A549 (cell line): ENCODE measurements at regions not wholly inside any gene's neighbourhood (a gene's known extent, or its start where the extent isn't known, plus 50 kb on each side); places are given as distances from the start of the nearest gene placed in this dataset.

Source experiments
- CBX2 ChIP-seq: fragments of 200-600 bp; sonication (generic); IDR thresholded peaks from 2 replicates; pipeline ENCODE4 v1.6.1; 2016; ENCODE audit warnings: low read depth, mild to moderate bottlenecking, borderline replicate concordance
- CBX8 ChIP-seq: fragments of 200-600 bp; sonication (generic); IDR thresholded peaks from 2 replicates; pipeline ENCODE4 v1.6.1; 2016
- EP300 ChIP-seq, 2 experiments: fragments of >200 bp; sonication (Bioruptor Twin); formaldehyde crosslinking; IDR thresholded peaks; 2 replicates in 1 of 2; 3 replicates in 1 of 2; pipeline ENCODE4 v1.6.1; 2016 to 2017
- JUN ChIP-seq, 2 experiments: fragments of >200 bp; sonication (Bioruptor Twin); formaldehyde crosslinking; IDR thresholded peaks; 2 replicates in 1 of 2; 3 replicates in 1 of 2; pipeline ENCODE4 v1.6.1; 2016 to 2017
- POLR2A ChIP-seq: IDR thresholded peaks from 2 replicates; pipeline ENCODE4 v1.6.1; 2012; ENCODE audit warnings: mild to moderate bottlenecking, low read length
- POLR2AphosphoS2 ChIP-seq: conservative IDR thresholded peaks from 2 replicates; pipeline ENCODE4 v1.6.1; 2012; ENCODE audit warnings: low read length, improper control_type of control experiment, inconsistent platforms
- RAD21 ChIP-seq, 2 experiments: fragments of >200 bp in 1 of 2; sonication (Bioruptor Twin) in 1 of 2; formaldehyde crosslinking in 1 of 2; IDR thresholded peaks in 1 of 2; conservative IDR thresholded peaks in 1 of 2; 2 replicates in 1 of 2; 3 replicates in 1 of 2; pipeline ENCODE4 v1.6.1; 2012 to 2018; ENCODE audit warnings: inconsistent platforms in 1 of 2
- TF ChIP-seq, protein P1 (sequence below): fragments of 450-650 bp; IDR thresholded peaks from 2 replicates; pipeline ENCODE4 v1.6.1; 2014; ENCODE audit warnings: antibody characterized with exemption
- TF ChIP-seq, protein P2 (sequence below): fragments of >200 bp; sonication (Bioruptor Twin); formaldehyde crosslinking; IDR thresholded peaks from 3 replicates; pipeline ENCODE4 v1.5.1; 2016

DNA sequence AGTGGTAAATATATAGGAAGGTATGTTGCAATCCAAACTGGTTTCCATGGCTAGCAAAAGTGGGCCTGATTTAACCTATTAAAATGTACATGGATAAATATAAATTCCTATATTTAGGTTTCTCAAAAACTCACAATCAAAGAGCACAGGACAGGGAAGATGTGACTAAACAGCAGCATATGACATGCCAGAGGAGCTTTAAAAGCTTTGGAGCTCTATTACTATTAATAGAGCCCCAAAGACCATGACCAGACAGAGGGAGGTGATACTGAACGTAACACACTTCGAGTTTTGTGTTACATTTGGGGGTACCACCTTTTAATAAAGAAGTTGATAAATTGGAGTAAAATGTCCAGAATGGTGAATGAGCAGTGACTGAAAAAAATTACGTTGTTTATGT lies 179.5 kb upstream of the SLC14A2 start:
- no peak for TF ChIP-seq POLR2A
- no peak for TF ChIP-seq POLR2AphosphoS2
- TF ChIP-seq EP300 (IDR thresholded peaks at IDR 0.05) = no peak
- TF ChIP-seq RAD21 (conservative IDR thresholded peaks at IDR 0.05 in 1 of 2, IDR thresholded peaks at IDR 0.05 in 1 of 2) = no peak
- TF ChIP-seq CBX2 = no peak
- TF ChIP-seq, protein P1, sequence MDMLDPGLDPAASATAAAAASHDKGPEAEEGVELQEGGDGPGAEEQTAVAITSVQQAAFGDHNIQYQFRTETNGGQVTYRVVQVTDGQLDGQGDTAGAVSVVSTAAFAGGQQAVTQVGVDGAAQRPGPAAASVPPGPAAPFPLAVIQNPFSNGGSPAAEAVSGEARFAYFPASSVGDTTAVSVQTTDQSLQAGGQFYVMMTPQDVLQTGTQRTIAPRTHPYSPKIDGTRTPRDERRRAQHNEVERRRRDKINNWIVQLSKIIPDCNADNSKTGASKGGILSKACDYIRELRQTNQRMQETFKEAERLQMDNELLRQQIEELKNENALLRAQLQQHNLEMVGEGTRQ = no peak
- TF ChIP-seq, protein P2, sequence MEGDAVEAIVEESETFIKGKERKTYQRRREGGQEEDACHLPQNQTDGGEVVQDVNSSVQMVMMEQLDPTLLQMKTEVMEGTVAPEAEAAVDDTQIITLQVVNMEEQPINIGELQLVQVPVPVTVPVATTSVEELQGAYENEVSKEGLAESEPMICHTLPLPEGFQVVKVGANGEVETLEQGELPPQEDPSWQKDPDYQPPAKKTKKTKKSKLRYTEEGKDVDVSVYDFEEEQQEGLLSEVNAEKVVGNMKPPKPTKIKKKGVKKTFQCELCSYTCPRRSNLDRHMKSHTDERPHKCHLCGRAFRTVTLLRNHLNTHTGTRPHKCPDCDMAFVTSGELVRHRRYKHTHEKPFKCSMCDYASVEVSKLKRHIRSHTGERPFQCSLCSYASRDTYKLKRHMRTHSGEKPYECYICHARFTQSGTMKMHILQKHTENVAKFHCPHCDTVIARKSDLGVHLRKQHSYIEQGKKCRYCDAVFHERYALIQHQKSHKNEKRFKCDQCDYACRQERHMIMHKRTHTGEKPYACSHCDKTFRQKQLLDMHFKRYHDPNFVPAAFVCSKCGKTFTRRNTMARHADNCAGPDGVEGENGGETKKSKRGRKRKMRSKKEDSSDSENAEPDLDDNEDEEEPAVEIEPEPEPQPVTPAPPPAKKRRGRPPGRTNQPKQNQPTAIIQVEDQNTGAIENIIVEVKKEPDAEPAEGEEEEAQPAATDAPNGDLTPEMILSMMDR = no peak
- no peak for TF ChIP-seq JUN (IDR thresholded peaks at IDR 0.05)
- no peak for TF ChIP-seq CBX8
